ENCODE measurements at regions not wholly inside any gene's neighbourhood (a gene's known extent, or its start where the extent isn't known, plus 50 kb on each side); places are given as distances from the start of the nearest gene placed in this dataset.

GRCh38 chr1:235022981-235023710, 105.5 kb downstream of the TOMM20 start:
- ChIA-PET CTCF (ENCODE audit: unreplicated experiment) (no interaction called here), POLR2A (interaction anchor here (0.6 to 1.5 kb wide), 4 partner anchors 11 to 525 kb away, joined by 3 to 5 read pairs (median 4); no protein-coding TSS in a partner anchor)
- Histone ChIP-seq H3K36me3 (ENCODE audit: insufficient read depth, low read length) (no peaks in the 10 kb centered on the region), H4K20me1 (ENCODE audit: insufficient read depth, low read length) (no peaks in the 10 kb centered on the region), H3K4me3 (ENCODE audit: low read depth, low read length, poor library complexity, severe bottlenecking) (no peak overlapping the region), H3K9me3 (ENCODE audit: low read length) (no peaks in the 10 kb centered on the region), H2AFZ (ENCODE audit: low read length) (no peak overlapping the region), H3K27ac (ENCODE audit: low read depth, low read length, poor library complexity, severe bottlenecking) (no peak overlapping the region), H3K4me1 (ENCODE audit: insufficient read depth, low read length, poor library complexity, severe bottlenecking) (peaks cover 6% of the 10 kb centered on the region), H3K4me2 (ENCODE audit: low read length) (no peak overlapping the region), H3K9me2 (ENCODE audit: insufficient read depth, low read length) (no peaks in the 10 kb centered on the region), H3K79me2 (ENCODE audit: insufficient read depth, low read depth, low read length) (no peaks in the 10 kb centered on the region)
- BruUV-seq (replicated peaks): no TSS peak
- TF ChIP-seq, protein P1, sequence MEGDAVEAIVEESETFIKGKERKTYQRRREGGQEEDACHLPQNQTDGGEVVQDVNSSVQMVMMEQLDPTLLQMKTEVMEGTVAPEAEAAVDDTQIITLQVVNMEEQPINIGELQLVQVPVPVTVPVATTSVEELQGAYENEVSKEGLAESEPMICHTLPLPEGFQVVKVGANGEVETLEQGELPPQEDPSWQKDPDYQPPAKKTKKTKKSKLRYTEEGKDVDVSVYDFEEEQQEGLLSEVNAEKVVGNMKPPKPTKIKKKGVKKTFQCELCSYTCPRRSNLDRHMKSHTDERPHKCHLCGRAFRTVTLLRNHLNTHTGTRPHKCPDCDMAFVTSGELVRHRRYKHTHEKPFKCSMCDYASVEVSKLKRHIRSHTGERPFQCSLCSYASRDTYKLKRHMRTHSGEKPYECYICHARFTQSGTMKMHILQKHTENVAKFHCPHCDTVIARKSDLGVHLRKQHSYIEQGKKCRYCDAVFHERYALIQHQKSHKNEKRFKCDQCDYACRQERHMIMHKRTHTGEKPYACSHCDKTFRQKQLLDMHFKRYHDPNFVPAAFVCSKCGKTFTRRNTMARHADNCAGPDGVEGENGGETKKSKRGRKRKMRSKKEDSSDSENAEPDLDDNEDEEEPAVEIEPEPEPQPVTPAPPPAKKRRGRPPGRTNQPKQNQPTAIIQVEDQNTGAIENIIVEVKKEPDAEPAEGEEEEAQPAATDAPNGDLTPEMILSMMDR (conservative IDR thresholded peaks at IDR 0.05; ENCODE audit: low read length): no peak
- TF ChIP-seq EZH2phosphoT487 (IDR thresholded peaks at IDR 0.05; ENCODE audit: borderline replicate concordance, low read depth, low read length): no peak
- DNase-seq (ENCODE audit: low spot score): no peak
- intact Hi-C loops (cut with micrococcal nuclease; ENCODE audit: unreplicated experiment): no loop called here

DNA sequence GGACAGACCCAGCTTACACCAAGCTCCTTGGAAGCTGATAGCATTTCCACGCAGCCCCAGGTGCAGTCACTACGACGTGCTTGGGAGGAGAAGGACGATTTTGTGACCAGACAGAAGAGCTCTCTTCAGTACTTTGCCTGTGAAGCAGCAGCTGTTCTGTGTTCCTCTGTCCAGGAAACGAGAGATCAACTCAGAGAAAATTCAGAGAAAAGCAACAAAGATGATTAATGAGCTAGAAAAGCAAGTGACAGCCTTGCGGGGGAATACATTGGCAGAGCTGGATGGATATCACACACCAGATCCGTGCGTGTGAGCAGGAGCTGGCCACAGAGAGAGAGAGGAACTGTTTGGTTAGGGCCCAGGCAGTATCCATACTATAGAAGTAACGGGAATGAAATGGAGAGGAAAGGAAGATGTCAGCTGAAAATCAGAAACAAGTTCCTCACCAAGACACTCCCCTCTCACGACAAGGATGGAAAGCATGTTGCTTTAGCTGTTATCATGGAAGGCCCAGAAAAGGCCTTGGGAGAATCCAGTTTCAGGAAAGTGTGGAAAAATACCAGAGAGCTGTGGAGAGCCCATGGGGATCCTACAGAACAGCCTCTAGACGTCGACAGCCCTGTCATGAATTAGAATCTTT, 106.2 kb downstream of the TOMM20 start:
- H3K79me2 ChIP-seq (ENCODE audit: insufficient read depth, low read depth, low read length): no peaks in the 10 kb centered on the region
- H3K36me3 ChIP-seq (ENCODE audit: insufficient read depth, low read length): no peaks in the 10 kb centered on the region
- CTCF ChIA-PET (ENCODE audit: unreplicated experiment): no interaction called here
- POLR2A ChIA-PET: interaction anchor here (0.8 kb wide), 1 partner anchor 524 kb away, joined by 3 read pairs; no protein-coding TSS in a partner anchor
- no TSS peak for BruUV-seq (replicated peaks)
- no peaks in the 10 kb centered on the region for H3K9me2 ChIP-seq (ENCODE audit: insufficient read depth, low read length)
- H2AFZ ChIP-seq (ENCODE audit: low read length): no peak overlapping the region
- TF ChIP-seq EZH2phosphoT487 (IDR thresholded peaks at IDR 0.05; ENCODE audit: borderline replicate concordance, low read depth, low read length): no peak
- TF ChIP-seq, protein P1 (conservative IDR thresholded peaks at IDR 0.05; ENCODE audit: low read length): no peak
- no peak overlapping the region for H3K4me3 ChIP-seq (ENCODE audit: low read depth, low read length, poor library complexity, severe bottlenecking)
- intact Hi-C loops (cut with micrococcal nuclease; ENCODE audit: unreplicated experiment): no loop called here
- peaks cover 6% of the 10 kb centered on the region for H3K4me1 ChIP-seq (ENCODE audit: insufficient read depth, low read length, poor library complexity, severe bottlenecking)
- no peak for DNase-seq (ENCODE audit: low spot score)
- H3K27ac ChIP-seq (ENCODE audit: low read depth, low read length, poor library complexity, severe bottlenecking): no peak overlapping the region
- H3K9me3 ChIP-seq (ENCODE audit: low read length): no peaks in the 10 kb centered on the region
- no peak overlapping the region for H3K4me2 ChIP-seq (ENCODE audit: low read length)
- H4K20me1 ChIP-seq (ENCODE audit: insufficient read depth, low read length): no peaks in the 10 kb centered on the region

- BruUV-seq (replicated peaks): no TSS peak
- H3K4me2 ChIP-seq (ENCODE audit: low read length): no peak overlapping the region
- H3K4me1 ChIP-seq (ENCODE audit: insufficient read depth, low read length, poor library complexity, severe bottlenecking): peaks cover 6% of the 10 kb centered on the region
- TF ChIP-seq EZH2phosphoT487 (IDR thresholded peaks at IDR 0.05; ENCODE audit: borderline replicate concordance, low read depth, low read length): no peak
- TF ChIP-seq, protein P1 (conservative IDR thresholded peaks at IDR 0.05; ENCODE audit: low read length): no peak
- H3K9me2 ChIP-seq (ENCODE audit: insufficient read depth, low read length): no peaks in the 10 kb centered on the region
- no peaks in the 10 kb centered on the region for H3K36me3 ChIP-seq (ENCODE audit: insufficient read depth, low read length)
- H3K9me3 ChIP-seq (ENCODE audit: low read length): no peaks in the 10 kb centered on the region
- DNase-seq (ENCODE audit: low spot score): no peak
- H3K27ac ChIP-seq (ENCODE audit: low read depth, low read length, poor library complexity, severe bottlenecking): no peak overlapping the region
- H4K20me1 ChIP-seq (ENCODE audit: insufficient read depth, low read length): no peaks in the 10 kb centered on the region
- H3K79me2 ChIP-seq (ENCODE audit: insufficient read depth, low read depth, low read length): no peaks in the 10 kb centered on the region
- H2AFZ ChIP-seq (ENCODE audit: low read length): no peak overlapping the region
- CTCF ChIA-PET (ENCODE audit: unreplicated experiment): no interaction called here
- H3K4me3 ChIP-seq (ENCODE audit: low read depth, low read length, poor library complexity, severe bottlenecking): no peak overlapping the region
- intact Hi-C loops (cut with micrococcal nuclease; ENCODE audit: unreplicated experiment): no loop called here
- POLR2A ChIA-PET: no interaction called here
Observed at GRCh38 chr1:235021815-235022214, 106.8 kb downstream of the TOMM20 start.

Measured in OCI-LY7 (cell line).